ENCODE measurements at regions not wholly inside any gene's neighbourhood (a gene's known extent, or its start where the extent isn't known, plus 50 kb on each side); places are given as distances from the start of the nearest gene placed in this dataset.
"Not testable (repeated sequence)": the region's sequence is repeated elsewhere in the genome, so short reads cannot be mapped to it uniquely, and the experiment has no call there.

GRCh38 chr1:104190821-104191220 is 441.1 kb downstream of the AMY1C start:
- no peak overlapping the region for H3K4me3 ChIP-seq
- H3K27me3 ChIP-seq, result no peaks in the 10 kb centered on the region
- no peaks in the 10 kb centered on the region for H3K9me3 ChIP-seq
- FAIRE-seq (no peak), ATAC-seq (no peak), DNase-seq (no peak)
- 21 to 22% methylated on average over 1 of the region's 1 CpG for WGBS, 2 donors
- TF ChIP-seq CTCF (IDR thresholded peaks at IDR 0.05), result no peak
- H3K4me1 ChIP-seq, result no peaks in the 10 kb centered on the region
- intact Hi-C loops (cut with DNase I), result no loop called here
- H3K36me3 ChIP-seq, result no peaks in the 10 kb centered on the region
- H3K27ac ChIP-seq, result no peak overlapping the region

DNA sequence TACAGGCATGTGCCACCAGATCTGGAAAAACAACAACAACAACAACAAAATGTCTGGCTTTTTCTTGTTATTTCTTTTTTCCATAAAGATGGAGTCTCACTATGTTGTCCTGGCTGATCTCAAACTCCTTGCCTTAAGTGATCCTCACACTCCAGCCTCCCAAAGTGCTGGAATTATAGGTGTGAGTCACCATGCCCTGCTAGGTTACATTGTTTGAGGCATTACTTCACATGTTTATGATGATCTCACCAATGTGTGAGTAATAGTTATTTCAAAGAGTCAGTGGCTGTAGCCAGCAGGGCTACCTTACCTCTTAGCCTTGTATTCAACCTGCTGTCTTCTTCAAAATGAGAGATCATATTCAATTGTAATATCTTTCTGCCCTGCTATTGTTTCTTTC is 445.7 kb downstream of the AMY1C start:
- H3K4me1 ChIP-seq, result no peaks in the 10 kb centered on the region
- intact Hi-C loops (cut with DNase I), result no loop called here
- no peak overlapping the region for H3K4me3 ChIP-seq
- TF ChIP-seq CTCF (IDR thresholded peaks at IDR 0.05), result no peak
- ATAC-seq (no peak), FAIRE-seq (no peak), DNase-seq (no peak)
- no peaks in the 10 kb centered on the region for H3K36me3 ChIP-seq
- no peaks in the 10 kb centered on the region for H3K9me3 ChIP-seq
- H3K27me3 ChIP-seq, result no peaks in the 10 kb centered on the region
- no peak overlapping the region for H3K27ac ChIP-seq

GRCh38 chr1:104196136-104196535 is 446.4 kb downstream of the AMY1C start:
- ATAC-seq (no peak), DNase-seq (no peak), FAIRE-seq (no peak)
- Histone ChIP-seq H3K4me1 (no peaks in the 10 kb centered on the region), H3K27me3 (no peaks in the 10 kb centered on the region), H3K9me3 (no peaks in the 10 kb centered on the region), H3K4me3 (no peak overlapping the region), H3K36me3 (no peaks in the 10 kb centered on the region), H3K27ac (no peak overlapping the region)
- intact Hi-C loops (cut with DNase I), result no loop called here
- no peak for TF ChIP-seq CTCF (IDR thresholded peaks at IDR 0.05)

DNA sequence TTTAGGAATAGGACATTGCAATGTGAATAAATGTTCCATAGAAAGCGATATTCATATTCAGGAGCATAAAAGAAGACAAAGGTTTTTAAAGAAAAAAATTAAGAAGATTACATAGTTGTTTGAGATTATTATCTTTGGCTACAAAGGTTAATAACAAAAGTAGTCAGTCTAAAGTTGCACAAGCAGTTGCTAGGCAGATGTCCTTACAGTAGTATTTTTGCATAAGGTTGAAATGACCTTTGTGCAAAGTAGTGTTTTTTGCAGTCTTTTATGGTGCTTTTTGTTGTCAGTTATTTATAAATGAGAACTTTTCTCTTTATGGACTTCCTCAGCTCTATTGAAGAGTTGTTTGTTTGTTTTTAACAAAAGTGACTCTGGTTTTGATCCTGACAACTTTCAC is 447.8 kb downstream of the AMY1C start:
- WGBS, 2 donors, result 50 to 62% methylated on average over 1 of the region's 1 CpG
- H3K4me1 ChIP-seq, result no peaks in the 10 kb centered on the region
- no peak overlapping the region for H3K27ac ChIP-seq
- no peaks in the 10 kb centered on the region for H3K9me3 ChIP-seq
- ATAC-seq, result no peak
- intact Hi-C loops (cut with DNase I), result no loop called here
- no peak for TF ChIP-seq CTCF (IDR thresholded peaks at IDR 0.05)
- no peak for FAIRE-seq
- no peaks in the 10 kb centered on the region for H3K36me3 ChIP-seq
- H3K4me3 ChIP-seq, result no peak overlapping the region
- DNase-seq, result no peak
- H3K27me3 ChIP-seq, result no peaks in the 10 kb centered on the region

DNA sequence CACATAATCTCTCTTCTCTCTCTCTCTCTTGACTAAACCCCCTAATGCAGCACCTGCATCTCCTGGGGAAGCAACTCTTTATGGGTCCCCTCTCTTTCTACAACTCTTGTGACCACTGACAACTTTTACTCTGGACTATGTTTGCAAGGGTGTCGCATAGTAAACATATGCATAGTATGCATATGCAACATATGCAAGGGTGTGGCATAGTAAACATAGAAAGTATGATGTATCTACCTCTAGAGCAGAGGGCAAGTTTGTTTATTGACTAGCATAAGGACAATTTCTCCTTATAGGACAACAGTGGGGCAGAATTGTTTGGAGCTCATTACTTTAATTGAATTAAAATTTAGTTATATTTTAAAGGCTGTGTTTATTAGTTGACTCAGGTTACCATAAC is 462.5 kb downstream of the AMY1C start:
- TF ChIP-seq CTCF (IDR thresholded peaks at IDR 0.05), result no peak
- FAIRE-seq, result no peak
- intact Hi-C loops (cut with DNase I), result no loop called here
- Histone ChIP-seq H3K36me3 (no peaks in the 10 kb centered on the region), H3K4me1 (no peaks in the 10 kb centered on the region), H3K27ac (no peak overlapping the region), H3K27me3 (no peaks in the 10 kb centered on the region), H3K9me3 (no peaks in the 10 kb centered on the region), H3K4me3 (no peak overlapping the region)
- DNase-seq, result no peak
- no peak for ATAC-seq
- 70 to 83% methylated on average over 1 of the region's 1 CpG for WGBS, 2 donors

DNA sequence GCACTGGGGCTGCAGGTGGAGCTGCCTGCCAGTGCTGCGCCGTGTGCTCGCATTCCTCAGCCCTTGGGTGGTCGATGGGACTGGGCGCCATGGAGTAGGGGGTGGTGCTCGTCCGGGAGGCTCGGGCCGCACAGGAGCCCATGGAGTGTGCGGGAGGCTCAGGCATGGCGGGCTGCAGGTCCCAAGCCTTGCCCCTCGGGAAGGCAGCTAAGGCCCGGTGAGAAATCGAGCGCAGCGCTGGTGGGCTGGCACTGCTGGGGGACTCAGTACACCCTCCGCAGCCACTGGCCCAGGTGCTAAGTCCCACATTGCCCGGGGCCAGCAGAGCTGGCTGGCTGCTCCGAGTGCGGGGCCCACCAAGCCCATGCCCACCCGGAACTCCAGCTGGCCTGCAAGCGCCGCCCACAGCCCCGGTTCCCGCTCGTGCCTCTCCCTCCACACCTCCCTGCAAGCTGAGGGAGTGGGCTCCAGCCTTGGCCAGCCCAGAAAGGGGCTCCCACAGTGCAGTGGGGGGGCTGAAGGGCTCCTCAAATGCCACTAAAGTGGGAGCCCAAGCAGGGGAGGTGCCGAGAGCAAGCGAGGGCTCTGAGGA is 467.8 kb downstream of the AMY1C start:
- 84 to 90% methylated on average over 25 to 28 of the region's 28 CpGs for WGBS, 2 donors
- H3K9me3 ChIP-seq; H3K4me1 ChIP-seq; H3K27ac ChIP-seq; FAIRE-seq; intact Hi-C loops (cut with DNase I); ATAC-seq; H3K4me3 ChIP-seq; H3K36me3 ChIP-seq; H3K27me3 ChIP-seq: not testable (repeated sequence)
- peak in 2 of 6 donors; percentile 8 to 60 for DNase-seq

Data from pancreas (tissue), 10 donors.